HG03097 (cell line): ENCODE measurements at regions not wholly inside any gene's neighbourhood (a gene's known extent, or its start where the extent isn't known, plus 50 kb on each side); places are given as distances from the start of the nearest gene placed in this dataset.

Experiments
- ATAC-seq: cut with Tn5 transposase; IDR thresholded peaks from one replicate; pipeline ENCODE4 v1.9.1; 2021; ENCODE audit not compliant: unreplicated experiment, low FRiP score

GRCh38 chr9:73219985-73220626 is 68.4 kb downstream of the ANXA1 start:
- ATAC-seq: peak; percentile 87

- ATAC-seq: no peak
These were observed 71.9 kb downstream of the ANXA1 start for GRCh38 chr9:73223594-73223993.

- ATAC-seq: no peak
These were observed 77.9 kb downstream of the ANXA1 start for GRCh38 chr9:73229543-73229942.

- no peak for ATAC-seq
These were observed 78.6 kb downstream of the ANXA1 start for GRCh38 chr9:73230251-73230650.

GRCh38 chr9:73231203-73231602 is 79.5 kb downstream of the ANXA1 start:
- no peak for ATAC-seq

GRCh38 chr9:73233359-73234007 is 81.8 kb downstream of the ANXA1 start:
- ATAC-seq: no peak

- ATAC-seq: no peak
These were observed 82.3 kb downstream of the ANXA1 start for GRCh38 chr9:73234008-73234360.

GRCh38 chr9:73237140-73237539 is 85.5 kb downstream of the ANXA1 start:
- no peak for ATAC-seq

GRCh38 chr9:73239570-73240265 is 88.1 kb downstream of the ANXA1 start:
- no peak for ATAC-seq

- no peak for ATAC-seq
These were observed 91.4 kb downstream of the ANXA1 start for GRCh38 chr9:73243078-73243477.

GRCh38 chr9:73259086-73259696 is 107.5 kb downstream of the ANXA1 start:
- no peak for ATAC-seq

GRCh38 chr9:73260506-73260905 is 108.8 kb downstream of the ANXA1 start:
- no peak for ATAC-seq

GRCh38 chr9:73264631-73265030 is 113.0 kb downstream of the ANXA1 start:
- ATAC-seq: no peak

- no peak for ATAC-seq
These were observed 114.2 kb downstream of the ANXA1 start for GRCh38 chr9:73265876-73266275.

- ATAC-seq: no peak
These were observed 117.9 kb downstream of the ANXA1 start for GRCh38 chr9:73269430-73270101.

GRCh38 chr9:73270967-73271721 is 119.5 kb downstream of the ANXA1 start:
- ATAC-seq: peak; percentile 94

- ATAC-seq: no peak
These were observed 128.4 kb downstream of the ANXA1 start for GRCh38 chr9:73280113-73280512.

- ATAC-seq: no peak
These were observed 132.7 kb downstream of the ANXA1 start for GRCh38 chr9:73284377-73284776.

GRCh38 chr9:73294336-73294735 is 142.7 kb downstream of the ANXA1 start:
- no peak for ATAC-seq

GRCh38 chr9:73325983-73326382 is 174.3 kb downstream of the ANXA1 start:
- ATAC-seq: no peak
